Duodenal mucosa (tissue), 2 donors: ENCODE measurements at regions not wholly inside any gene's neighbourhood (a gene's known extent, or its start where the extent isn't known, plus 50 kb on each side); places are given as distances from the start of the nearest gene placed in this dataset.
"Not testable (repeated sequence)": the region's sequence is repeated elsewhere in the genome, so short reads cannot be mapped to it uniquely, and the experiment has no call there.

Source experiments
- H3K27ac ChIP-seq: one replicate; pipeline ENCODE4 v1.7.0; 2013; ENCODE audit warnings: low read depth, low read length
- H3K27me3 ChIP-seq, 2 donors: one replicate each; pipeline ENCODE4 v1.7.0; 2013; ENCODE audit warnings: low read length in 2 of 2, control low read depth in 1 of 2; ENCODE audit not compliant: insufficient read depth in 2 of 2, control insufficient read depth in 1 of 2
- H3K36me3 ChIP-seq, 2 donors: one replicate each; pipeline ENCODE4 v1.7.0; 2013; ENCODE audit warnings: low read length in 2 of 2, control low read depth in 1 of 2; ENCODE audit not compliant: insufficient read depth in 2 of 2, control insufficient read depth in 1 of 2
- H3K4me1 ChIP-seq, 2 donors: one replicate each; pipeline ENCODE4 v1.7.0; 2013; ENCODE audit warnings: low read length in 2 of 2, control low read depth in 1 of 2; ENCODE audit not compliant: insufficient read depth in 2 of 2, control insufficient read depth in 1 of 2
- H3K4me3 ChIP-seq, 2 donors: one replicate each; pipeline ENCODE4 v1.7.0; 2013; ENCODE audit warnings: low read length in 2 of 2, low read depth in 1 of 2
- H3K9ac ChIP-seq, 2 donors: one replicate each; pipeline ENCODE4 v1.7.0; 2013; ENCODE audit warnings: low read length in 2 of 2, low read depth in 1 of 2
- H3K9me3 ChIP-seq, 2 donors: one replicate each; pipeline ENCODE4 v1.7.0; 2013; ENCODE audit warnings: low read length in 2 of 2, control low read depth in 1 of 2; ENCODE audit not compliant: control insufficient read depth in 1 of 2

DNA sequence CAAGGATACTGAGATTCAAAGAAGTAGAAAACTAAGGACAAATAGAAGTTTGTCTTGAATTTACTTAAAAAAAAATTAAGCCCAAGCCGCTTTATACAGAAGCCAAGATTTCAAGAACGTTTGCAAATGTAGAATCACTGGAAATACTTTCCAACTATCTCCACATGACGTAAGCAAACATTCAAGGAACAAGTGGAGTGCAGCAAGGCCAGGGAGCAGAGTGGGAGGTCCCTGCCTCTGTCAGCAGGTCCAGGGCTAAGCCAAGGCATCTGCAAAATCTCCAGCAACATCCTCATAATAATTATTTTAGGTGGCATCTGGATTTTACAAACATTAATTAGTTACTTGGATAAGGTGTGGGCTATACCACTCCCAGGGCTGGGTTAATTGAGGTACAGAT is 60.1 kb upstream of the AKIRIN2 start:
- H3K9me3 ChIP-seq: no peaks in the 10 kb centered on the region
- no peaks in the 10 kb centered on the region for H3K27me3 ChIP-seq
- H3K4me3 ChIP-seq: no peak overlapping the region
- H3K36me3 ChIP-seq: no peaks in the 10 kb centered on the region
- H3K9ac ChIP-seq: no peak overlapping the region
- peaks cover 0 to under 1% of the 10 kb centered on the region in 2 donors for H3K4me1 ChIP-seq
- no peak overlapping the region for H3K27ac ChIP-seq

DNA sequence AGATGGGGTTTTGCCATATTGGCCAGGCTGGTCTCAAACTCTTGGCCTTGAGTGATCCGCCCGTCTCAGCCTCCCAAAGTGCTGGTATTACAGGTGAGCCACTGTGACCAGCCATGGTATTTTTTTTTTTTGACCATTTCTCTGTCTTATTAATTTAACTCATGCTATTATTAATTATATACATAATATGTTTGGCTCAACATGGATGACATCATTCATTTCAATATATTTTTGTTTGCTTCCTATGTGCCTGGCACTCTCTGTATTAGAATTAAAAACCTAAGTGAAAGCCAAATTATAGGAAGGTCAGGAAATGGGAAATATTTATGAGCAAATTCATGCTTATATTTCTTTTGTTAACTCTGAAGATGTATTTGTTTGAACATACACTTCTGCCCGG is 55.8 kb upstream of the AKIRIN2 start:
- Histone ChIP-seq H3K9ac (no peak overlapping the region), H3K9me3 (no peaks in the 10 kb centered on the region), H3K27me3 (no peaks in the 10 kb centered on the region), H3K4me1 (peaks cover 0 to 12% of the 10 kb centered on the region in 2 donors), H3K36me3 (no peaks in the 10 kb centered on the region), H3K4me3 (no peak overlapping the region), H3K27ac (no peak overlapping the region)

DNA sequence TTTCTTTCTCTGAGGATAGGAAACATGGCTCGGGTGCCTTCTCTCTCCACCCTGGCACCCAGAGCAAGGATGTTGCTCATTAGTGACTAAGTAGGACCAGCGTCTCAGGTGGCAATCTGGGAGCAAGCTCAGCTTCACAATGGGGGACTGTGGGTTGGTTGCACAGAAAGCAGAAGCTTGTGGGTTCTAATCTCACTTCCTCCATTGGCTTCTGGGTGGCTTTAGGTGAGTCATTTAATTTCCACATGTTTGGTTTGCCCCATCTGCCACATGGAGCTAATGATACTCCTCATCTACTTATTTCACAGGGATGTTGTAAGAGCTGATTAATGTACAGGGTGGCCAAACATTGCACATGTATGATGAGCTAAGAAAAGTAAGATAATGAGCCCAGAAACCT is 54.8 kb upstream of the AKIRIN2 start:
- H3K4me1 ChIP-seq: peaks cover 0 to 12% of the 10 kb centered on the region in 2 donors
- no peak overlapping the region for H3K27ac ChIP-seq
- H3K4me3 ChIP-seq: no peak overlapping the region
- H3K36me3 ChIP-seq: no peaks in the 10 kb centered on the region
- no peaks in the 10 kb centered on the region for H3K27me3 ChIP-seq
- H3K9ac ChIP-seq: no peak overlapping the region
- H3K9me3 ChIP-seq: no peaks in the 10 kb centered on the region

DNA sequence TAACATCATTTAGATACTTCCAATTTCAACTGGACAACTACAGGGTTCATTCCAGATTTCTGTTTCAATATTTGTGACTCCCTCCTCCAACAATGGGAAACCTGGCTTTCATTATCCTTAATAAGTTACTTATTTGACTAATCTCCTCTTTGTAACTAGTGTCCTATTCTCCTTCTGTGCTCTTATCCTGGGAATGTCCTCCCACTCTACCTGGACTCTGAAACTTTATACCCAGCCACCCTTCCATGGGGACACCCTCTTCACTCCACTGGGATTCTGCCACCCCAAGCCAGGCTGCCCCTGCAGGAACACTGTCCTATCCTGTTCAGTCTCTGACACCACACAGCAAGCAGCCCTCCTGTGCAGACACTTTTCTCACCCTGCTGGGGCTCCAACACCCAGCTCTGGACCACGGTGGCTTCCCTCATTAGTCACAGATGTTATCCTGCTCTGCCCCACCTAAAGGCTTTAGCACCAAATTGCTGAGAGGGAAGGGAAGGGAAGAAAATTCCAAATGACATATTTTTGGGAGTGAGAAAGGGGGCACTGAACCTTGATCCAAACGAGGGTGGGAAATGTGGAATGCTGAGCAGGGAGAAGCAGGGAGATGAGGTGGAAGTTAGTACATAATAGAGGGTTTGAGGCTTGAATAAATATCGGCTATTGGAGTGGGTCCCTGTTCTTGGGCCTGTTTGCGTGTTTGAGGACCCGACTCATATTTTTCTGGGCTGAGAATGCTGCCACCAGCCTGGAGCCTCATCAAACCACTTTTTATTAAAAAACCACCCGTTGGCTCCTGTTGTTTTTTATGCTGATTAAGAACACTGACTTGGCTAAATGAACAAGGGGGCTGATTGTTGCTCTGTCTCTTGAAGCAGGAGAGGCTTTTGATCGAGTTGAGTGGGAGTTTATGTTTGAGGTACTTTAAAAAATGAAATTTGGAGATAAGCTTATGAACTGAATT is 54.0 kb upstream of the AKIRIN2 start:
- H3K36me3 ChIP-seq: no peaks in the 10 kb centered on the region
- H3K27me3 ChIP-seq: no peaks in the 10 kb centered on the region
- H3K9ac ChIP-seq: no peak overlapping the region
- no peaks in the 10 kb centered on the region for H3K9me3 ChIP-seq
- peaks cover 0 to 12% of the 10 kb centered on the region in 2 donors for H3K4me1 ChIP-seq
- H3K4me3 ChIP-seq: no peak overlapping the region
- H3K27ac ChIP-seq: no peak overlapping the region

DNA sequence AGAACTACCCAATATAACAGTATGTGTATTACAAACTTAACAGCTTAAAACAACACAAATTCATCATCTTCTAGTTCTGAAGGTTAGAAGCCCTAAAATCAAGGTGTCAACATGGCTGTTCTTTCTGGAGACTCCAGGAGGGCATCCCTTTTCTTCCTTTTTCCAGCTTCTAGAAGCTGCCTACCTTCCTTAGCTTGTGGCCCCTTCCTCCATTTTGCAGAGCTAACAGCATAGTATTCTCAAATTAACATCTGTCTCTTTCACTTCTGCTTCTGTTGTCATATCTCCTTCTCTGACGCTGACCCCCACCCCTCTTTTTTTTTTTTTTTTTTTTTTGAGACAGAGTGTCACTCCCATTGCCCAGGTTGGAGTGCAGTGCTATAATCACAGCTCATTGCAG is 52.8 kb upstream of the AKIRIN2 start:
- Histone ChIP-seq H3K27ac (no peak overlapping the region), H3K9ac (no peak overlapping the region), H3K36me3 (no peaks in the 10 kb centered on the region), H3K4me1 (peaks cover 0 to 12% of the 10 kb centered on the region in 2 donors), H3K4me3 (no peak overlapping the region), H3K9me3 (no peaks in the 10 kb centered on the region), H3K27me3 (no peaks in the 10 kb centered on the region)

DNA sequence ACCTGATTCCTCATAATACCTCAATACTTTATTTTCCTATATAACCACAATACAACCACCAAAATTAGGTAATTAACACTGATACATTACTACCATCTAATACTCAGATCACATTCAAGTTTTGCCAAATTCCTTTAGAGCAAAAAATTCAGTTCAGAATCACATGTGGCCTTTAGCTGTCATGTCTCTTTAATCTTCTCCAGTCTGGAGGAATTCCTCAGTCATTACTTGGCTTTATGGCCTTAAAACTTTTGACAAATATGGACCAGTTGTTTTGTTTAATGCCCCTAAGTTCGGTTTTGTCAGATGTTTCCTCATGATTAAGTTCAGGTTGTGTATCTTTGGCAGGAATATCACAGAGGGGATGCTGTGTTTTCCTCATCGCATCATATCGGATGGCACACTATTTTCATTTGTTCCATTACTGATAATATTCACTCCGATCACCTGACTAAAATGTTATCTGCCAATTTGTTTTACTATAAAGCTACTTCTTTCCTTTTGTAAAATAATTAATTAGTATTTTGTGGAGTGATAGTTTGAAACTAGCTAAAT is 51.2 kb upstream of the AKIRIN2 start:
- Histone ChIP-seq H3K4me3 (no peak overlapping the region), H3K4me1 (peaks cover 0 to 12% of the 10 kb centered on the region in 2 donors), H3K9ac (no peak overlapping the region), H3K27ac (no peak overlapping the region), H3K27me3 (no peaks in the 10 kb centered on the region), H3K36me3 (no peaks in the 10 kb centered on the region), H3K9me3 (no peaks in the 10 kb centered on the region)

DNA sequence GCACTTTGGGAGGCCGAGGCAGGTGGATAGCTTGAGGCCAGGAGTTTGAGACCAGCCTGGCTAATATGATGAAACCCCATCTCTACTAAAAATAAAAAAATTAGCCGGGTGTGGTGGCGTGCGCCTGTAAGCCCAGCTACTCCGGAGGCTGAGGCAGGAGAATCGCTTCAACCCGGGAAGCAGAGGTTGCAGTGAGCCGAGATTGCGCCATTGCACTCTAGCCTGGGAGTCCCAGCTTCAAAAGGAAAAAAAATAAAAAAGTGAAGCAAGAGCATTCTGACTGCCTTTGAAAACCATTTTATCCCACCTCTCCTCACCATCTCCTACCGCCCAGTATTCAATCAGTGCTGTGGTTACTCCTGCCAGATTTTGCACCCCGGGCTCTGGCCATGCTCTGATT is 50.5 kb upstream of the AKIRIN2 start:
- H3K4me1 ChIP-seq: peaks cover 0 to 12% of the 10 kb centered on the region in 2 donors
- not testable (repeated sequence) for H3K27me3 ChIP-seq, H3K27ac ChIP-seq, H3K9me3 ChIP-seq, H3K36me3 ChIP-seq, H3K4me3 ChIP-seq, H3K9ac ChIP-seq
